ENCODE measurements at regions not wholly inside any gene's neighbourhood (a gene's known extent, or its start where the extent isn't known, plus 50 kb on each side); places are given as distances from the start of the nearest gene placed in this dataset.

GRCh38 chr12:68479261-68479895 is 131.3 kb upstream of the RAP1B start:
- H3K79me2 ChIP-seq (ENCODE audit: low read length), result no peaks in the 10 kb centered on the region
- CTCF ChIA-PET, result no interaction called here
- no peaks in the 10 kb centered on the region for H3K36me3 ChIP-seq (ENCODE audit: low read depth, low read length)
- H4K20me1 ChIP-seq (ENCODE audit: low read length), result no peaks in the 10 kb centered on the region
- H3K9me2 ChIP-seq (replicated peaks; ENCODE audit: low read length), result no peaks in the 10 kb centered on the region
- H3K27me3 ChIP-seq (ENCODE audit: low read length), result no peaks in the 10 kb centered on the region
- no peaks in the 10 kb centered on the region for H3F3A ChIP-seq (ENCODE audit: low read length, unreplicated experiment)
- H2AFZ ChIP-seq (ENCODE audit: low read length), result no peak overlapping the region
- no peak for DNase-seq
- peak overlapping the region; percentile 37 for H3K27ac ChIP-seq (ENCODE audit: low read length)
- peaks cover 24% of the 10 kb centered on the region for H3K4me1 ChIP-seq (ENCODE audit: insufficient read depth, low read length)
- ATAC-seq, result no peak; the same call in 1 of the 2 replicates
- TF ChIP-seq EZH2 (IDR thresholded peaks at IDR 0.05; ENCODE audit: low read length, unreplicated experiment), result no peak
- no peak for TF ChIP-seq EZH2phosphoT487 (IDR thresholded peaks at IDR 0.05; ENCODE audit: borderline replicate concordance, low read length)
- TF ChIP-seq CTCF (conservative IDR thresholded peaks at IDR 0.05; ENCODE audit: low read depth, low read length), result no peak
- H3K4me3 ChIP-seq (ENCODE audit: low read length), result no peak overlapping the region
- no TSS peak for BruUV-seq (replicated peaks)
- no peak overlapping the region for H3K9ac ChIP-seq (ENCODE audit: low read length)
- intact Hi-C loops (cut with micrococcal nuclease), result no loop called here
- POLR2A ChIA-PET (ENCODE audit: unreplicated experiment), result no interaction called here
- no peak overlapping the region for H3K4me2 ChIP-seq (ENCODE audit: low read length)
- H3K9me3 ChIP-seq (ENCODE audit: low read length), result no peaks in the 10 kb centered on the region

GRCh38 chr12:68479896-68480291 is 130.8 kb upstream of the RAP1B start:
- H3K9me3 ChIP-seq (ENCODE audit: low read length), result no peaks in the 10 kb centered on the region
- DNase-seq, result peak; percentile 64
- H3K27ac ChIP-seq (ENCODE audit: low read length), result peak overlapping the region; percentile 37
- H2AFZ ChIP-seq (ENCODE audit: low read length), result no peak overlapping the region
- ChIA-PET POLR2A (ENCODE audit: unreplicated experiment) (no interaction called here), CTCF (no interaction called here)
- BruUV-seq (replicated peaks), result no TSS peak
- H3K4me3 ChIP-seq (ENCODE audit: low read length), result no peak overlapping the region
- no peak overlapping the region for H3K9ac ChIP-seq (ENCODE audit: low read length)
- H3K4me2 ChIP-seq (ENCODE audit: low read length), result 0 out of 2 replicates have a peak overlapping the region, but pooled peaks have one; percentile 3
- no peaks in the 10 kb centered on the region for H3K27me3 ChIP-seq (ENCODE audit: low read length)
- H3K4me1 ChIP-seq (ENCODE audit: insufficient read depth, low read length), result peaks cover 24% of the 10 kb centered on the region
- intact Hi-C loops (cut with micrococcal nuclease), result no loop called here
- ATAC-seq, result peak; percentile 79
- TF ChIP-seq EZH2phosphoT487 (IDR thresholded peaks at IDR 0.05; ENCODE audit: borderline replicate concordance, low read length) (no peak), CTCF (conservative IDR thresholded peaks at IDR 0.05; ENCODE audit: low read depth, low read length) (no peak), EZH2 (IDR thresholded peaks at IDR 0.05; ENCODE audit: low read length, unreplicated experiment) (no peak)
- no peaks in the 10 kb centered on the region for H3K9me2 ChIP-seq (replicated peaks; ENCODE audit: low read length)
- H4K20me1 ChIP-seq (ENCODE audit: low read length), result no peaks in the 10 kb centered on the region
- no peaks in the 10 kb centered on the region for H3F3A ChIP-seq (ENCODE audit: low read length, unreplicated experiment)
- H3K79me2 ChIP-seq (ENCODE audit: low read length), result no peaks in the 10 kb centered on the region
- no peaks in the 10 kb centered on the region for H3K36me3 ChIP-seq (ENCODE audit: low read depth, low read length)

- no peak for ATAC-seq
These were observed 130.2 kb upstream of the RAP1B start for GRCh38 chr12:68480526-68480925.

More at GRCh38 chr12:68480526-68480925, 130.2 kb upstream of the RAP1B start:
- H3K4me1 ChIP-seq (ENCODE audit: insufficient read depth, low read length), result peaks cover 24% of the 10 kb centered on the region
- H3K79me2 ChIP-seq (ENCODE audit: low read length), result no peaks in the 10 kb centered on the region
- peak overlapping the region; percentile 37 for H3K27ac ChIP-seq (ENCODE audit: low read length)
- no peaks in the 10 kb centered on the region for H4K20me1 ChIP-seq (ENCODE audit: low read length)
- no TSS peak for BruUV-seq (replicated peaks)
- intact Hi-C loops (cut with micrococcal nuclease), result no loop called here
- no peaks in the 10 kb centered on the region for H3K9me2 ChIP-seq (replicated peaks; ENCODE audit: low read length)
- H3K36me3 ChIP-seq (ENCODE audit: low read depth, low read length), result no peaks in the 10 kb centered on the region
- ChIA-PET CTCF (no interaction called here), POLR2A (ENCODE audit: unreplicated experiment) (no interaction called here)
- no peaks in the 10 kb centered on the region for H3K9me3 ChIP-seq (ENCODE audit: low read length)
- H3K4me3 ChIP-seq (ENCODE audit: low read length), result no peak overlapping the region
- no peak for TF ChIP-seq EZH2phosphoT487 (IDR thresholded peaks at IDR 0.05; ENCODE audit: borderline replicate concordance, low read length)
- TF ChIP-seq CTCF (conservative IDR thresholded peaks at IDR 0.05; ENCODE audit: low read depth, low read length), result no peak
- no peak for TF ChIP-seq EZH2 (IDR thresholded peaks at IDR 0.05; ENCODE audit: low read length, unreplicated experiment)
- DNase-seq, result no peak
- H3F3A ChIP-seq (ENCODE audit: low read length, unreplicated experiment), result no peaks in the 10 kb centered on the region
- H3K4me2 ChIP-seq (ENCODE audit: low read length), result no peak overlapping the region
- no peak overlapping the region for H2AFZ ChIP-seq (ENCODE audit: low read length)
- H3K27me3 ChIP-seq (ENCODE audit: low read length), result no peaks in the 10 kb centered on the region
- no peak overlapping the region for H3K9ac ChIP-seq (ENCODE audit: low read length)
